22Rv1 (cell line): ENCODE measurements at regions not wholly inside any gene's neighbourhood (a gene's known extent, or its start where the extent isn't known, plus 50 kb on each side); places are given as distances from the start of the nearest gene placed in this dataset.

Experiments
- ZFX ChIP-seq: fragments of 450-650 bp; IDR thresholded peaks from 2 replicates; pipeline ENCODE4 v1.6.1; 2017; ENCODE audit warnings: antibody characterized with exemption, borderline replicate concordance
- TF ChIP-seq, protein P1 (sequence below): fragments of 450-650 bp; IDR thresholded peaks from 2 replicates; pipeline ENCODE4 v1.5.1; 2017; ENCODE audit warnings: mild to moderate bottlenecking

DNA sequence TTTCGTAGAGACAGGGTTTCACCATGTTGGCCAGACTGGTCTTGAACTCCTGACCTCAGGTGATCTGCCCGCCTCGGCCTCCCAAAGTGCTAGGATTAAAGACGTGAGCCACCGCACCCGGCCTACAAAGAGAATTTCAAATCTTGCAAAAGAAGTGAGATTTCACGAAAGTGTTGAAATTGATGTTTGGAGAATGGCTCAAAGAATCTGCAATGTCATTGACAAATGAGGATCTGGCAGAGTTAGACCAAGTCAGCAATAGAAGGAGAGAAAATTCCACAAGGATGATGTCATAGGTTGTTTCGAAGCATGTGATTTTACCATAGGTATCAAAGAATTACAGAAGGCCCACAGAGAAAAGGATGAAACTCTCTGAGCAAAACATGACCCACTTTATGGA, 71.7 kb downstream of the LYZL2 start:
- TF ChIP-seq, protein P1, sequence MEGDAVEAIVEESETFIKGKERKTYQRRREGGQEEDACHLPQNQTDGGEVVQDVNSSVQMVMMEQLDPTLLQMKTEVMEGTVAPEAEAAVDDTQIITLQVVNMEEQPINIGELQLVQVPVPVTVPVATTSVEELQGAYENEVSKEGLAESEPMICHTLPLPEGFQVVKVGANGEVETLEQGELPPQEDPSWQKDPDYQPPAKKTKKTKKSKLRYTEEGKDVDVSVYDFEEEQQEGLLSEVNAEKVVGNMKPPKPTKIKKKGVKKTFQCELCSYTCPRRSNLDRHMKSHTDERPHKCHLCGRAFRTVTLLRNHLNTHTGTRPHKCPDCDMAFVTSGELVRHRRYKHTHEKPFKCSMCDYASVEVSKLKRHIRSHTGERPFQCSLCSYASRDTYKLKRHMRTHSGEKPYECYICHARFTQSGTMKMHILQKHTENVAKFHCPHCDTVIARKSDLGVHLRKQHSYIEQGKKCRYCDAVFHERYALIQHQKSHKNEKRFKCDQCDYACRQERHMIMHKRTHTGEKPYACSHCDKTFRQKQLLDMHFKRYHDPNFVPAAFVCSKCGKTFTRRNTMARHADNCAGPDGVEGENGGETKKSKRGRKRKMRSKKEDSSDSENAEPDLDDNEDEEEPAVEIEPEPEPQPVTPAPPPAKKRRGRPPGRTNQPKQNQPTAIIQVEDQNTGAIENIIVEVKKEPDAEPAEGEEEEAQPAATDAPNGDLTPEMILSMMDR, result no peak
- no peak for TF ChIP-seq ZFX
